HepG2 (cell line): ENCODE measurements at regions not wholly inside any gene's neighbourhood (a gene's known extent, or its start where the extent isn't known, plus 50 kb on each side); places are given as distances from the start of the nearest gene placed in this dataset.

Experiments used
- GPBP1L1 ChIP-seq: sonication (generic); formaldehyde crosslinking; IDR thresholded peaks from 2 replicates; pipeline ENCODE4 v1.5.0; 2020; ENCODE audit warnings: mild to moderate bottlenecking, missing genetic modification reagents
- PAWR ChIP-seq: sonication (generic); formaldehyde crosslinking; IDR thresholded peaks from 2 replicates; pipeline ENCODE4 v1.4.0; 2020; ENCODE audit warnings: missing genetic modification reagents, mild to moderate bottlenecking, borderline replicate concordance
- POGK ChIP-seq: sonication (generic); formaldehyde crosslinking; conservative IDR thresholded peaks from 2 replicates; pipeline ENCODE4 v1.8.0; 2022; ENCODE audit warnings: mild to moderate bottlenecking, moderate library complexity, missing genetic modification reagents
- RAD21 ChIP-seq: fragments of 450-650 bp; formaldehyde crosslinking; IDR thresholded peaks from 2 replicates; pipeline ENCODE4 v1.5.0; 2020; ENCODE audit warnings: mild to moderate bottlenecking
- ZBED4 ChIP-seq: sonication (generic); formaldehyde crosslinking; IDR thresholded peaks from 2 replicates; pipeline ENCODE4 v1.4.0; 2020; ENCODE audit warnings: missing genetic modification reagents, borderline replicate concordance
- ZBTB7B ChIP-seq: sonication (generic); formaldehyde crosslinking; IDR thresholded peaks from 2 replicates; pipeline ENCODE4 v1.4.0; 2020; ENCODE audit warnings: missing genetic modification reagents
- ZNF124 ChIP-seq: sonication (generic); formaldehyde crosslinking; IDR thresholded peaks from 2 replicates; pipeline ENCODE4 v1.4.0; 2020; ENCODE audit warnings: missing genetic modification reagents
- ZNF274 ChIP-seq: sonication (generic); formaldehyde crosslinking; IDR thresholded peaks from 2 replicates; pipeline ENCODE4 v1.5.1; 2020; ENCODE audit warnings: mild to moderate bottlenecking, missing genetic modification reagents
- ZNF383 ChIP-seq: sonication (generic); formaldehyde crosslinking; IDR thresholded peaks from 2 replicates; pipeline ENCODE4 v1.4.0; 2020; ENCODE audit warnings: missing genetic modification reagents, mild to moderate bottlenecking, borderline replicate concordance
- ZNF770 ChIP-seq: sonication (generic); formaldehyde crosslinking; IDR thresholded peaks from 2 replicates; pipeline ENCODE4 v1.5.0; 2020; ENCODE audit warnings: mild to moderate bottlenecking, missing genetic modification reagents
- ZNF891 ChIP-seq: sonication (generic); formaldehyde crosslinking; IDR thresholded peaks from 2 replicates; pipeline ENCODE4 v1.5.0; 2020; ENCODE audit warnings: mild to moderate bottlenecking, missing genetic modification reagents
- ZSCAN22 ChIP-seq: sonication (generic); formaldehyde crosslinking; IDR thresholded peaks from 2 replicates; pipeline ENCODE4 v1.4.0; 2020; ENCODE audit warnings: mild to moderate bottlenecking, missing genetic modification reagents
- TF ChIP-seq, protein P1 (sequence below): sonication (generic); formaldehyde crosslinking; IDR thresholded peaks from 2 replicates; pipeline ENCODE4 v1.5.0; 2020; ENCODE audit warnings: mild to moderate bottlenecking, missing genetic modification reagents, moderate library complexity

DNA sequence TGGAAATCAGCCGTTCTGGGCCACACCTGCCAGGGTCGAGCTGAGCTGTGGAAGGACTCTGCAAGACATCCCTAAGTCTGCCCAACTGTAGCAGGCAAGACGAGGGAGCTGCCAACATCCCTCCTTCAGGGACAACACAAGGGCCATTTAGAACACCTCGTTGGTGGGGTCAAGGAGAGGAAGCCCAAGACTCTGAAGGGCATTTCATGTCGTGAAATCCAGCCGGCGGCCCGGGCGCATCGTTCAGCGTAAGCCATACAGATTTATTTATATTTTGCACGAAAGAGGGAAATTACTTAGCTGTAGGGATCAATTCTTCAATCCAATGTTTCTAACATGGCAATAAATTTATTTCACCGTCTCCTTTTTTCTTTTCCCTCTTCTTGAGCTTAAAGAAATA lies 101.7 kb upstream of the ZC3H12A start:
- TF ChIP-seq PAWR (CRISPR knock-in tag) = no peak
- TF ChIP-seq ZNF770 = no peak
- TF ChIP-seq ZSCAN22 = no peak
- no peak for TF ChIP-seq GPBP1L1
- TF ChIP-seq ZBED4 = no peak
- no peak for TF ChIP-seq POGK (CRISPR knock-in tag)
- TF ChIP-seq ZNF891 (CRISPR knock-in tag) = no peak
- TF ChIP-seq, protein P1, sequence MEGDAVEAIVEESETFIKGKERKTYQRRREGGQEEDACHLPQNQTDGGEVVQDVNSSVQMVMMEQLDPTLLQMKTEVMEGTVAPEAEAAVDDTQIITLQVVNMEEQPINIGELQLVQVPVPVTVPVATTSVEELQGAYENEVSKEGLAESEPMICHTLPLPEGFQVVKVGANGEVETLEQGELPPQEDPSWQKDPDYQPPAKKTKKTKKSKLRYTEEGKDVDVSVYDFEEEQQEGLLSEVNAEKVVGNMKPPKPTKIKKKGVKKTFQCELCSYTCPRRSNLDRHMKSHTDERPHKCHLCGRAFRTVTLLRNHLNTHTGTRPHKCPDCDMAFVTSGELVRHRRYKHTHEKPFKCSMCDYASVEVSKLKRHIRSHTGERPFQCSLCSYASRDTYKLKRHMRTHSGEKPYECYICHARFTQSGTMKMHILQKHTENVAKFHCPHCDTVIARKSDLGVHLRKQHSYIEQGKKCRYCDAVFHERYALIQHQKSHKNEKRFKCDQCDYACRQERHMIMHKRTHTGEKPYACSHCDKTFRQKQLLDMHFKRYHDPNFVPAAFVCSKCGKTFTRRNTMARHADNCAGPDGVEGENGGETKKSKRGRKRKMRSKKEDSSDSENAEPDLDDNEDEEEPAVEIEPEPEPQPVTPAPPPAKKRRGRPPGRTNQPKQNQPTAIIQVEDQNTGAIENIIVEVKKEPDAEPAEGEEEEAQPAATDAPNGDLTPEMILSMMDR = no peak
- TF ChIP-seq ZNF124 = no peak
- TF ChIP-seq ZNF274 (CRISPR knock-in tag) = no peak
- TF ChIP-seq ZNF383 (CRISPR knock-in tag) = no peak
- no peak for TF ChIP-seq ZBTB7B (CRISPR knock-in tag)
- TF ChIP-seq RAD21 = no peak
